ENCODE measurements at regions not wholly inside any gene's neighbourhood (a gene's known extent, or its start where the extent isn't known, plus 50 kb on each side); places are given as distances from the start of the nearest gene placed in this dataset.

- H3K4me1 ChIP-seq (ENCODE audit: insufficient read depth), result no peaks in the 10 kb centered on the region
- peaks cover 31% of the 10 kb centered on the region for H3K36me3 Mint-ChIP-seq (ENCODE audit: low read depth)
- peaks cover 43% of the 10 kb centered on the region for H3K9me3 Mint-ChIP-seq
- no peaks in the 10 kb centered on the region for H3K9me2 ChIP-seq (ENCODE audit: insufficient read depth)
- no peak overlapping the region for H3K27ac ChIP-seq (ENCODE audit: low read depth)
- H3K4me1 Mint-ChIP-seq, result no peaks in the 10 kb centered on the region
- no peaks in the 10 kb centered on the region for H3F3A ChIP-seq (replicated peaks; ENCODE audit: low read depth)
- no peak overlapping the region for H2AFZ ChIP-seq
- no peaks in the 10 kb centered on the region for H3K79me2 ChIP-seq (replicated peaks; ENCODE audit: insufficient read depth)
- TF ChIP-seq CREB1 (CRISPR knock-in tag; IDR thresholded peaks at IDR 0.05; ENCODE audit: low read depth), result no peak
- TF ChIP-seq EZH2 (IDR thresholded peaks at IDR 0.05; ENCODE audit: low read depth, unreplicated experiment), result no peak
- TF ChIP-seq NANOG (IDR thresholded peaks at IDR 0.05; ENCODE audit: borderline replicate concordance), result no peak
- TF ChIP-seq REST (IDR thresholded peaks at IDR 0.05; ENCODE audit: unreplicated experiment), result no peak
- TF ChIP-seq ETS1 (IDR thresholded peaks at IDR 0.05), result no peak
- TF ChIP-seq CTCF (conservative IDR thresholded peaks at IDR 0.05; ENCODE audit: low read depth in 2 of 2), result no peak
- no peak for TF ChIP-seq POLR2AphosphoS5 (IDR thresholded peaks at IDR 0.05; ENCODE audit: low read depth)
- no peak for TF ChIP-seq ZNF114 (CRISPR knock-in tag; IDR thresholded peaks at IDR 0.05)
- no peak for TF ChIP-seq EZH2phosphoT487 (IDR thresholded peaks at IDR 0.05; ENCODE audit: unreplicated experiment)
- no peak for TF ChIP-seq ZNF331 (CRISPR knock-in tag; IDR thresholded peaks at IDR 0.05; ENCODE audit: low read depth)
- TF ChIP-seq STAT1 (IDR thresholded peaks at IDR 0.05; ENCODE audit: unreplicated experiment), result no peak
- H3K36me3 ChIP-seq (ENCODE audit: insufficient read depth), result 0 out of 2 replicates have a peak, but pooled peaks cover 4% of the 10 kb centered on the region
- no peak for DNase-seq (ENCODE audit: low spot score)
- no peaks in the 10 kb centered on the region for H3K27me3 ChIP-seq (ENCODE audit: insufficient read depth)
- no peak overlapping the region for H3K27ac Mint-ChIP-seq
- no peak overlapping the region for H3K4me3 ChIP-seq
- peaks cover 4% of the 10 kb centered on the region for H3K27me3 Mint-ChIP-seq (ENCODE audit: insufficient read depth, low read depth, poor library complexity)
- no peak for ATAC-seq
- H4K20me1 ChIP-seq (replicated peaks; ENCODE audit: insufficient read depth), result no peaks in the 10 kb centered on the region
- H3K4me3 Mint-ChIP-seq, result no peak overlapping the region
- no peak overlapping the region for H3K4me2 ChIP-seq
Observed at GRCh38 chr2:147150241-147150635, 694.6 kb upstream of the ACVR2A start.

Data from GM23338 (cell line).